SK-MEL-5 (cell line): ENCODE measurements at regions not wholly inside any gene's neighbourhood (a gene's known extent, or its start where the extent isn't known, plus 50 kb on each side); places are given as distances from the start of the nearest gene placed in this dataset.
"Not testable (repeated sequence)": the region's sequence is repeated elsewhere in the genome, so short reads cannot be mapped to it uniquely, and the experiment has no call there.

Experiments used
- DNase-seq: peaks from one replicate; pipeline ENCODE4 v3.0.0-alpha.2; 2016; ENCODE audit warnings: low read depth, low spot score
- in situ Hi-C: cut with HindIII; loops from 2 replicates; pipeline ENCODE4 v1.10.0; 2016; ENCODE audit warnings: low sequenced_read_pairs, high pct_unique_total_duplicates, low pct_unique_long_range_greater_than_20kb

- DNase-seq, in situ Hi-C loops: not testable (repeated sequence)
These were observed 158.6 kb downstream of the CCDC74A start for GRCh38 chr2:131686164-131686893.

GRCh38 chr2:131686894-131687238 is 159.2 kb downstream of the CCDC74A start:
- in situ Hi-C loops, DNase-seq: not testable (repeated sequence)

DNA sequence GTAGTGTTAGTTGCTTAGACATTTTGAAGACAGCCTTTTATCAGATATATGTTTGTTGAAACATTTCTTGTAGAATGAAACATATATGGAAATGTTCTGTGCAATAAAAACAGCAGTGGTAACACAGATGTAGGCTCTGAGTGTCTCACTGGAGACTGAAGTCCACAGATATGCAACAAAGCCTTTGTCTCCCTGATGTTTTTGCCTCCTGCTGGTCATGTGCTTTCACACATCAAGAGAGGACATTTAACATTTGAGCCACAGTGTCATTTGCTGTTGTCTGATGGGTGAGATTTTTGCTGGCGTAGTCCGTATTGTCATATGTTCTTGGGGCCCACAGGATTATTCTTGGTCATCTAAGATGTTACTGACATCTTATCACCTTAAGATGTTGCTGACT is 161.4 kb downstream of the CCDC74A start:
- DNase-seq, in situ Hi-C loops: not testable (repeated sequence)

DNA sequence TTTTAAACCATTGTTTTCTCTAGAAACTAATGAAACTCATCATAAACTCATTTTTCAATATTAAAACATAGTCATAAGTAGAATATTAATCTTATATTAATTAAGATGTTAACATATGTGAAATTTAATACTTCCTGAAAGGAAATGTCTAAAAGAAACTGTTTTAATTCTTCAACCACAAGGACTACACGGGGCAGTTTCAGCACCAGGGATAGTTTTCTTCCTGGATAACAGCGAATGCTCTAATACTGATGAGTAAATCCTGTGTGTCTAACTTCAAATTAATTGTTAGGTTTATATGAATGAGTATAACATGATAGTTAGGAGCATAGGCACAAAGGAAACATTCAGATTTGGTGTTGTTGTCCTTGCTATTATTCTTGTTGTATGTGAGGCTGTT is 183.6 kb downstream of the CCDC74A start:
- in situ Hi-C loops, result not testable (repeated sequence)

GRCh38 chr2:131717907-131718306 is 190.2 kb downstream of the CCDC74A start:
- in situ Hi-C loops, DNase-seq: not testable (repeated sequence)

More for the DNA sequence above, 183.6 kb downstream of the CCDC74A start:
- not testable (repeated sequence) for DNase-seq

DNA sequence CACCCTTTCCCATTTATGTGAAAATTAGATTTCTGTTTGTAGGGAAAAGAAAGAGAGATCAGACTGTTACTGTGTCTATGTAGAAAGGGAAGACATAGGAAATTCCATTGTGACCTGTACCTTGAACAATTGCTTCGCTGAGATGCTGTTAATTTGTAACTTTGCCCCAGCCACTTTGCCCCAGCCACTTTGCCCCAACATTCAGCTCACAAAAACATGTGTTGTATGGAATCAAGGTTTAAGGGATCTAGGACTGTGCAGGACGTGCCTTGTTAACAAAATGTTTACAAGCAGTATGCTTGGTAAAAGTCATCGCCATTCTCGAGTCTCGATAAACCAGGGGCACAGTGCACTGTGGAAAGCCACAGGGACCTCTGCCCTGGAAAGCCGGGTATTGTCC is 193.5 kb downstream of the CCDC74A start:
- DNase-seq, in situ Hi-C loops: not testable (repeated sequence)

DNA sequence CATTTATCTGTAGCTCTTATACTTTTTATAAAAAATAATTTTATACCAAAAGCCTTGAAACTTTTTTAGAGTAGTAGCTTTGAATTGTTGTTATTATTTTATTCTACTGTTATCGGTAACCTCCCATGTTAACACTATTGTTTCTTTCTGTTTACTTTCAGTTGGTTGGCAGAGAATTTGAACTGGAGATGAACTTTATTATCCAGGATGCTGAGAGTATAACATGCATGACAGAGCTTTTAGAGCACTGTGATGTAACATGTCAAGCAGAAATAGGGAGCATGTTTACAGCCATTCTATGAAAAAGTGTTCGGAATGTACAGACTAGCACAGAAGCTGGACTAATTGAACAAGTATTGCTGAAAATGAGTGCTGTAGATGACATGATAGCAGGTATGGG is 194.6 kb downstream of the CCDC74A start:
- DNase-seq, in situ Hi-C loops: not testable (repeated sequence)

GRCh38 chr2:131724019-131724418 is 196.3 kb downstream of the CCDC74A start:
- no peak for DNase-seq

DNA sequence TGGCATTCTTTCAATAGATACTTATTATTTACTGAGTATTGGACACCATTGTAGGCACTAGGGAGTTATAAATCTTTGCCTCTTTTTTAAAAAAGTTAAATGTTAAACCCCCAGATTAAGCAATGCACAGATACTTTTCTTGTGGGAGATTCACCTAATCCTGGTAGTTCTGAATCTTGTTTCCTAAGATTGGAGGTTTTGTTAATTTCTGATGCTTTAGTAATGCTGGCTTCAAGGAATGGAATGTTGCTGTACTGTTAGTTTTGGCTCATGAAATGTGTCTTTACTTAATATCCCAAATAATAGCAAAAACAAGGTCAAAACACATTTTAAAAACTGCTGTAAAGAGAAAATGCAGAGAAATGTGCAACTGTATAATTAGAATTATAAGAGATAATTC is 200.8 kb downstream of the CCDC74A start:
- DNase-seq, in situ Hi-C loops: not testable (repeated sequence)

More at GRCh38 chr2:131724019-131724418, 196.3 kb downstream of the CCDC74A start:
- in situ Hi-C loops, result no loop called here

DNA sequence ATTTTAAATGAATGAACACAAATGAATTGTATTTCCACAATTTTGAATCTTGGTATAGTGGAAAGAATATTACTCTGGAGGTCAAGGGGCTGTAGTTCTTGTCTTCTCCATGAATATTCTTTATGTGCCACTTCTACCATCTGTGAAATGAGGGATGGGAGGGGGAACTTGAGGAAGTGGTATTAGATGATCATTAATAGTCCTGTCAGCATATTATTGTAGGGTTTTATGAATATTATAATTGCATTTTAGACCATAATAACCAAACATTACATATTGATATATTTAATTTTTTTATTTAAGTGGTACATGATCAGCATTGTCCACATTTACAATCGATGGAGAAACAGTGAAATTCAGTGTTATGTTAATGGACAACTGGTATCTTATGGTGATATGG is 205.8 kb downstream of the CCDC74A start:
- DNase-seq, in situ Hi-C loops: not testable (repeated sequence)

- DNase-seq, in situ Hi-C loops: not testable (repeated sequence)
These were observed 208.7 kb downstream of the CCDC74A start for GRCh38 chr2:131736406-131736805.

GRCh38 chr2:131738533-131738932 is 210.8 kb downstream of the CCDC74A start:
- in situ Hi-C loops, result not testable (repeated sequence)

GRCh38 chr2:131738996-131739434 is 211.3 kb downstream of the CCDC74A start:
- DNase-seq, in situ Hi-C loops: not testable (repeated sequence)

More at GRCh38 chr2:131738533-131738932, 210.8 kb downstream of the CCDC74A start:
- not testable (repeated sequence) for DNase-seq

DNA sequence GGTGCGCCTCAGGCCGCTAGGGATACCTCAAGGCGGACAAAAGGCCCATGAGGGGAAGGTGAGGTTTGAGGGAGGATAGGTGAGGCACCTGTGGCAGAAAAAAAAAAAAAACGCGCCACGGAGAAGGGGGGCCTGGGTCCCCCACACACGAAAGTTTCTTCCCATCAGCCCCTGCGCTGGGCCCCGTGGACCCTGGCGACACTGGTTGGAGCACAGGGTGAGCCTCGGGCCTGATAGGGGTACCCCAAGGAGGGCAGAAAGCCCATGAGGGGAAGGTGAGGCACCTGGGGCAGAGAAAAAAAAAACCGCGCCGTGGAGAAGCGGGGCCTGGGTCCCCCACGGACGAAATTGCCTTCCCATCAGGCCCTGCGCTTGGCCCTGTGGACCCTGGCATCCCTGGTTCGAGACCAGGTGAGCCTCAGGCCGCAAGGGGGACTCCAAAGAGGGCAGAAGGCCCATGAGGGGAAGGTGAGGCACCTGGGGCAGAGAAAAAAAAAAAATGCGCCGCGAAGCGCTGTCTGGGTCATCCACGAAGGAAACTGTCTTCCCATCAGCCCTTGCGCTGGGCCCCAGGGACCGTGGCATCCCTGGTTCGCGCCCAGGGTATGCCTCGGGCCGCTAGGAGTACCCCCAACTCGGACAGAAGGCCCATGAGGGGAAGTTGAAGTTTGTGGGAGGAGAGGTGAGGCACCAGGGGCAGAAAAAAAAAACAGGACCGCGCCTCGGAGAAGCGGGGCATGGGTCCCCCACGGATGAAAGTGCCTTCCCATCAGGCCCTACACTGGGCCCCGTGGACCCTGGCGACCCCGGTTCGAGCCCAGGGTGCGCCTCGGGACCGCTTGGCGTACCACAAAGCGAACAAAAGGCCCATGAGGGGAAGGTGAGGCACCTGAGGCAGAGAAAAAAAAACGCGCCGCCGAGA is 226.2 kb downstream of the CCDC74A start:
- no peak for DNase-seq
- in situ Hi-C loops, result no loop called here

- in situ Hi-C loops, result no loop called here
- no peak for DNase-seq
These were observed 227.4 kb downstream of the CCDC74A start for GRCh38 chr2:131754929-131755720.

DNA sequence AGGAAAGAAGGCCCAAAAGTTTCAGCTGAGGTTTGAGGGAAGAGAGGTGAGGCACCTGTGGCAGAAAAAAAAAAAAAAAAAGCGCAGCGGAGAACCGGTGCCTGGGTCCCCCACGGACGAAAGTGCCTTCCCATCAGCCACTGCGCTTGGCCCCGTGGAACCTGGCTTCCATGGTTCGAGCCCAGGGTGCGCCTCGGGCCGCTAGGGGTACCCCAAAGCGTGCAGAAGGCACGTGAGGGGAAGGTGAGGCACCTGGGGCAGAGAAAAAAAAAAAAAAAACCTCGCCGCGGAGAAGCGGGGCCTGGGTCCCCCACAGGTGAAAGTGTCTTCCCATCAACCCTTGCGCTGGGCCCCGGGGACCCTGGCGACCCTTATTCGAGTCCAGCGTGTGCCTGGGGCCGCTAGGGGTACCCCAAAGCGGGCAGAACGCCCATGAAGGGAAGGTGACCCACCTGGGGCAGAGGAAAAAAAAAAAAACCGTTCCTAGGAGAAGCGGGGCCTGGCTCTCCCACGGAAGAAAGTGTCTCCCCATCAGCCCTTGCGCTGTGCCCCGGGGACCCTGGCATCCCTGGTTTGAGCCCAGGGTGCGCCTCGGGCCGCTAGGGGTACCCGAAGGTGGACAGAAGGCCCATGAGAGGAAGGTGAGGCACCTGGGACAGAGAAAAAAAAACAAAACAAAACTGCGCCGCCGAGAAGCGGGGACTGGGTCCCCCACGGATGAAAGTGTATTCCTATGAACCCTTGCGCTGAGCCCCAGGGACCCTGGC is 228.6 kb downstream of the CCDC74A start:
- no peak for DNase-seq
- in situ Hi-C loops, result no loop called here

GRCh38 chr2:131758941-131759340 is 231.3 kb downstream of the CCDC74A start:
- DNase-seq, in situ Hi-C loops: not testable (repeated sequence)
